DMS53 treated with DMSO at 0.1 percent for 48 hours (cell line): ENCODE measurements at regions not wholly inside any gene's neighbourhood (a gene's known extent, or its start where the extent isn't known, plus 50 kb on each side); places are given as distances from the start of the nearest gene placed in this dataset.
A peak's percentile ranks its signal among the peaks of the same experiment; 100 is the strongest.
"Not testable (repeated sequence)": the region's sequence is repeated elsewhere in the genome, so short reads cannot be mapped to it uniquely, and the experiment has no call there.

Experiments used
- DNase-seq: peaks from one replicate; lab custom pipeline; 2025; ENCODE audit not compliant: unreplicated experiment; lab: John Stamatoyannopoulos, UW

- no peak for DNase-seq
These were observed 213.5 kb upstream of the PRICKLE2 start for GRCh38 chr3:64438812-64439211.

- no peak for DNase-seq
These were observed 212.8 kb upstream of the PRICKLE2 start for GRCh38 chr3:64438066-64438465.

- no peak for DNase-seq
These were observed 211.9 kb upstream of the PRICKLE2 start for GRCh38 chr3:64437131-64437530.

GRCh38 chr3:64435023-64435422 lies 209.8 kb upstream of the PRICKLE2 start:
- not testable (repeated sequence) for DNase-seq

- DNase-seq = no peak
These were observed 207.6 kb upstream of the PRICKLE2 start for GRCh38 chr3:64432870-64433269.

GRCh38 chr3:64431526-64432091 lies 206.3 kb upstream of the PRICKLE2 start:
- DNase-seq = no peak

- DNase-seq = no peak
These were observed 202.4 kb upstream of the PRICKLE2 start for GRCh38 chr3:64427671-64428070.

GRCh38 chr3:64426551-64426950 lies 201.3 kb upstream of the PRICKLE2 start:
- no peak for DNase-seq

- no peak for DNase-seq
These were observed 197.7 kb upstream of the PRICKLE2 start for GRCh38 chr3:64422932-64423331.

- DNase-seq = no peak
These were observed 196.9 kb upstream of the PRICKLE2 start for GRCh38 chr3:64422192-64422591.

GRCh38 chr3:64417816-64418215 lies 192.6 kb upstream of the PRICKLE2 start:
- DNase-seq = no peak

- no peak for DNase-seq
These were observed 188.8 kb upstream of the PRICKLE2 start for GRCh38 chr3:64414043-64414442.

- no peak for DNase-seq
These were observed 185.8 kb upstream of the PRICKLE2 start for GRCh38 chr3:64411101-64411500.

GRCh38 chr3:64410226-64410625 lies 185.0 kb upstream of the PRICKLE2 start:
- DNase-seq = no peak

GRCh38 chr3:64408770-64409169 lies 183.5 kb upstream of the PRICKLE2 start:
- no peak for DNase-seq

GRCh38 chr3:64406271-64406670 lies 181.0 kb upstream of the PRICKLE2 start:
- DNase-seq = no peak

GRCh38 chr3:64405211-64405835 lies 180.1 kb upstream of the PRICKLE2 start:
- no peak for DNase-seq

- no peak for DNase-seq
These were observed 175.4 kb upstream of the PRICKLE2 start for GRCh38 chr3:64400706-64401105.

- DNase-seq = peak; percentile 2
These were observed 174.0 kb upstream of the PRICKLE2 start for GRCh38 chr3:64399205-64399800.

GRCh38 chr3:64398476-64398875 lies 173.2 kb upstream of the PRICKLE2 start:
- no peak for DNase-seq

GRCh38 chr3:64398006-64398405 lies 172.7 kb upstream of the PRICKLE2 start:
- no peak for DNase-seq

- no peak for DNase-seq
These were observed 172.3 kb upstream of the PRICKLE2 start for GRCh38 chr3:64397573-64397972.

GRCh38 chr3:64395490-64395889 lies 170.2 kb upstream of the PRICKLE2 start:
- DNase-seq = no peak
